KMS-11 (cell line): ENCODE measurements at regions not wholly inside any gene's neighbourhood (a gene's known extent, or its start where the extent isn't known, plus 50 kb on each side); places are given as distances from the start of the nearest gene placed in this dataset.

Source experiments
- H2AFZ ChIP-seq: fragments of 200-600 bp; sonication (generic); 2 replicates; pipeline ENCODE4 v1.6.1; 2016; ENCODE audit warnings: antibody characterized with exemption, mixed run types, low read depth
- H3K27ac ChIP-seq: fragments of 200-600 bp; sonication (generic); 2 replicates; pipeline ENCODE4 v1.6.1; 2016; ENCODE audit warnings: mild to moderate bottlenecking, mixed run types
- H3K27me3 ChIP-seq: fragments of 200-600 bp; sonication (generic); 2 replicates; pipeline ENCODE4 v1.6.1; 2017; ENCODE audit warnings: mild to moderate bottlenecking, low read depth, mixed run types, moderate library complexity; ENCODE audit not compliant: insufficient read depth
- H3K36me3 ChIP-seq: fragments of 200-600 bp; sonication (generic); 2 replicates; pipeline ENCODE4 v1.6.1; 2017; ENCODE audit warnings: mild to moderate bottlenecking, mixed run types; ENCODE audit not compliant: insufficient read depth
- H3K4me1 ChIP-seq: fragments of 200-600 bp; sonication (generic); 2 replicates; pipeline ENCODE4 v1.6.1; 2016; ENCODE audit warnings: mild to moderate bottlenecking, low read depth, mixed run types; ENCODE audit not compliant: poor library complexity, severe bottlenecking
- H3K4me2 ChIP-seq: fragments of 200-600 bp; sonication (generic); 2 replicates; pipeline ENCODE4 v1.7.0; 2016; ENCODE audit warnings: mild to moderate bottlenecking, mixed run types
- H3K4me3 ChIP-seq: fragments of 200-600 bp; sonication (generic); IDR thresholded peaks from 2 replicates; pipeline ENCODE4 v1.6.1; 2017; ENCODE audit warnings: low read depth, low read length, mixed read lengths; ENCODE audit not compliant: insufficient read depth
- H3K79me2 ChIP-seq: fragments of 200-600 bp; sonication (generic); 2 replicates; pipeline ENCODE4 v1.6.1; 2016; ENCODE audit warnings: low read depth, mixed run types; ENCODE audit not compliant: insufficient read depth
- H3K9ac ChIP-seq: fragments of 200-600 bp; sonication (generic); 2 replicates; pipeline ENCODE4 v1.6.1; 2016; ENCODE audit warnings: mild to moderate bottlenecking, mixed run types
- H4K20me1 ChIP-seq: fragments of 200-600 bp; sonication (generic); 2 replicates; pipeline ENCODE4 v1.6.1; 2016; ENCODE audit warnings: mild to moderate bottlenecking, mixed run types; ENCODE audit not compliant: insufficient read depth
- TF ChIP-seq, protein P1 (sequence below): fragments of 200-600 bp; sonication (generic); conservative IDR thresholded peaks from 2 replicates; pipeline ENCODE4 v1.6.1; 2017; ENCODE audit warnings: low read depth, mild to moderate bottlenecking, antibody characterized with exemption, low read length, moderate library complexity, mixed read lengths

DNA sequence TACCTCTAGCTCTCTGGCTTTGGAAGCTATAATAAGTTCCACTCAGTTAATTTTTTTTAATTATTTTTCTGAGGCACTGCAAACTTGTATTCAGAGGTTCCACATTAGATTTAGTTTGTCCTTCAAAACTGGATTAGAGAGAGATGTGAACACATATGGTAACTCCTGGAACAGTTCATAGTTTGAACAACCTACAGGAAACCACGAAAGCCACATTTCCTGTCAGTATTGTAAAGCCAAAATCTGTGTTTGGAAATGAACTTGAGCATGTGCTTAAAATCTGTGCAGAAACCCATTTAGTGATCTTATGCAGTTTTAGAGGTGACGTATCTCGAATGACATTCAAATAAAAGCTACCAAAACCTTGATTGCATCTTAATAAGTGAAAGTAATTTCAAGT lies 1952.0 kb downstream of the OLFM4 start:
- Histone ChIP-seq H3K9ac (no peak overlapping the region), H3K4me1 (peaks cover 22% of the 10 kb centered on the region), H3K27ac (no peak overlapping the region), H3K36me3 (no peaks in the 10 kb centered on the region), H3K4me3 (no peak overlapping the region), H3K4me2 (peak overlapping the region; percentile 33), H4K20me1 (no peaks in the 10 kb centered on the region), H3K79me2 (no peaks in the 10 kb centered on the region), H2AFZ (no peak overlapping the region), H3K27me3 (no peaks in the 10 kb centered on the region)
- TF ChIP-seq, protein P1, sequence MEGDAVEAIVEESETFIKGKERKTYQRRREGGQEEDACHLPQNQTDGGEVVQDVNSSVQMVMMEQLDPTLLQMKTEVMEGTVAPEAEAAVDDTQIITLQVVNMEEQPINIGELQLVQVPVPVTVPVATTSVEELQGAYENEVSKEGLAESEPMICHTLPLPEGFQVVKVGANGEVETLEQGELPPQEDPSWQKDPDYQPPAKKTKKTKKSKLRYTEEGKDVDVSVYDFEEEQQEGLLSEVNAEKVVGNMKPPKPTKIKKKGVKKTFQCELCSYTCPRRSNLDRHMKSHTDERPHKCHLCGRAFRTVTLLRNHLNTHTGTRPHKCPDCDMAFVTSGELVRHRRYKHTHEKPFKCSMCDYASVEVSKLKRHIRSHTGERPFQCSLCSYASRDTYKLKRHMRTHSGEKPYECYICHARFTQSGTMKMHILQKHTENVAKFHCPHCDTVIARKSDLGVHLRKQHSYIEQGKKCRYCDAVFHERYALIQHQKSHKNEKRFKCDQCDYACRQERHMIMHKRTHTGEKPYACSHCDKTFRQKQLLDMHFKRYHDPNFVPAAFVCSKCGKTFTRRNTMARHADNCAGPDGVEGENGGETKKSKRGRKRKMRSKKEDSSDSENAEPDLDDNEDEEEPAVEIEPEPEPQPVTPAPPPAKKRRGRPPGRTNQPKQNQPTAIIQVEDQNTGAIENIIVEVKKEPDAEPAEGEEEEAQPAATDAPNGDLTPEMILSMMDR: no peak

- H3K4me1 ChIP-seq: no peaks in the 10 kb centered on the region
- no peak overlapping the region for H2AFZ ChIP-seq
- no peak overlapping the region for H3K27ac ChIP-seq
- H4K20me1 ChIP-seq: no peaks in the 10 kb centered on the region
- TF ChIP-seq, protein P1: no peak
- H3K4me2 ChIP-seq: no peak overlapping the region
- H3K9ac ChIP-seq: no peak overlapping the region
- H3K36me3 ChIP-seq: no peaks in the 10 kb centered on the region
- H3K79me2 ChIP-seq: no peaks in the 10 kb centered on the region
- H3K27me3 ChIP-seq: no peaks in the 10 kb centered on the region
- no peak overlapping the region for H3K4me3 ChIP-seq
These were observed 1960.8 kb downstream of the OLFM4 start for GRCh38 chr13:54989418-54989817.

- no peaks in the 10 kb centered on the region for H3K27me3 ChIP-seq
- H3K4me2 ChIP-seq: no peak overlapping the region
- H3K27ac ChIP-seq: no peak overlapping the region
- H3K9ac ChIP-seq: no peak overlapping the region
- H3K79me2 ChIP-seq: no peaks in the 10 kb centered on the region
- H2AFZ ChIP-seq: no peak overlapping the region
- H3K4me1 ChIP-seq: no peaks in the 10 kb centered on the region
- no peaks in the 10 kb centered on the region for H3K36me3 ChIP-seq
- no peaks in the 10 kb centered on the region for H4K20me1 ChIP-seq
- TF ChIP-seq, protein P1: no peak
- no peak overlapping the region for H3K4me3 ChIP-seq
These were observed 1970.8 kb downstream of the OLFM4 start for GRCh38 chr13:54999399-54999907.

GRCh38 chr13:55000043-55000442 lies 1971.4 kb downstream of the OLFM4 start:
- Histone ChIP-seq H3K9ac (no peak overlapping the region), H3K36me3 (no peaks in the 10 kb centered on the region), H2AFZ (no peak overlapping the region), H3K27me3 (no peaks in the 10 kb centered on the region), H3K4me3 (no peak overlapping the region), H3K4me2 (no peak overlapping the region), H4K20me1 (no peaks in the 10 kb centered on the region), H3K4me1 (no peaks in the 10 kb centered on the region), H3K79me2 (no peaks in the 10 kb centered on the region), H3K27ac (no peak overlapping the region)
- TF ChIP-seq, protein P1: no peak
